ENCODE measurements at regions not wholly inside any gene's neighbourhood (a gene's known extent, or its start where the extent isn't known, plus 50 kb on each side); places are given as distances from the start of the nearest gene placed in this dataset.
"Not testable (repeated sequence)": the region's sequence is repeated elsewhere in the genome, so short reads cannot be mapped to it uniquely, and the experiment has no call there.

DNA sequence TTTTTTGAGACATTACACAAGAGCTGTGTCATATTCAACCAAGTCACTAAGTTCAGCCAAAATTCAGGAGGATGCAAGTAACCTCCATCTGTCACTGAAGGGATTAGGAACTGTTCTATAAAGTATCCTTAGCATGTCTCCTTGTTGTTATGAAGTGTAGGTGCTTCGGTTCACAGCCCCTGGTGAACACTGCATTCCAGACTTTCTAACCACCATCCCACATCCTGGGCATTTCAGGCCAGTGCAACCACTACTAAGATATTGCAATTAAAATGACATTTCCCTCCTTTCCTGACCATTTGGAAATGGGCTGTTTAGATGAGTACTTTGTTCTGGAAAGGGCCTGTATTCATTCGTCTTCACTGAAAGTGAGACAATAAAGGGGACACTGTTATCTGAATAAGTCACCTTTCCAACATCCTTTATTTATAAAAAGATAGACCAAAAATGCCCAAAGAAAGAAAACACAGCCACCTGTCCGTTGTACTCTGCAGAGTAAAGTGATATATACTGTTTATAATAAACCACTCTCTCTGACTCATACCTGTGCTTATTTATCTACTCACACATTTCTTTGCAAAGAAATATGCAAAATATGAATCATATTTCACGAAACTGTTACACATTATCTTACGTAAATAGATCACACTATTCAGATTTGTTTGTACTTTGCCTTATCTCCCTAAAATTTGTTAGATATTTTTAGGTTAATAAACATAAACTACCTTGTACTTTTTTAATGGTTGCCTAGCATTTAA is 861.9 kb downstream of the CDH18 start:
- 65% methylated on average over 5 of the region's 5 CpGs for WGBS (ENCODE audit: low lambda C conversion rate, missing lambda C conversion rate)
- H3K4me3 ChIP-seq = no peak overlapping the region
- no peaks in the 10 kb centered on the region for H3K27me3 ChIP-seq
- H2AFZ ChIP-seq = no peak overlapping the region
- DNase-seq (ENCODE audit: low spot score) = no peak
- no peaks in the 10 kb centered on the region for H3K9me2 ChIP-seq (replicated peaks; ENCODE audit: insufficient read depth)
- TF ChIP-seq EZH2phosphoT487 (IDR thresholded peaks at IDR 0.05; ENCODE audit: low read depth, severe bottlenecking, unreplicated experiment) = no peak
- no peak for TF ChIP-seq EZH2 (IDR thresholded peaks at IDR 0.05; ENCODE audit: borderline replicate concordance)
- TF ChIP-seq, protein P1, sequence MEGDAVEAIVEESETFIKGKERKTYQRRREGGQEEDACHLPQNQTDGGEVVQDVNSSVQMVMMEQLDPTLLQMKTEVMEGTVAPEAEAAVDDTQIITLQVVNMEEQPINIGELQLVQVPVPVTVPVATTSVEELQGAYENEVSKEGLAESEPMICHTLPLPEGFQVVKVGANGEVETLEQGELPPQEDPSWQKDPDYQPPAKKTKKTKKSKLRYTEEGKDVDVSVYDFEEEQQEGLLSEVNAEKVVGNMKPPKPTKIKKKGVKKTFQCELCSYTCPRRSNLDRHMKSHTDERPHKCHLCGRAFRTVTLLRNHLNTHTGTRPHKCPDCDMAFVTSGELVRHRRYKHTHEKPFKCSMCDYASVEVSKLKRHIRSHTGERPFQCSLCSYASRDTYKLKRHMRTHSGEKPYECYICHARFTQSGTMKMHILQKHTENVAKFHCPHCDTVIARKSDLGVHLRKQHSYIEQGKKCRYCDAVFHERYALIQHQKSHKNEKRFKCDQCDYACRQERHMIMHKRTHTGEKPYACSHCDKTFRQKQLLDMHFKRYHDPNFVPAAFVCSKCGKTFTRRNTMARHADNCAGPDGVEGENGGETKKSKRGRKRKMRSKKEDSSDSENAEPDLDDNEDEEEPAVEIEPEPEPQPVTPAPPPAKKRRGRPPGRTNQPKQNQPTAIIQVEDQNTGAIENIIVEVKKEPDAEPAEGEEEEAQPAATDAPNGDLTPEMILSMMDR (IDR thresholded peaks at IDR 0.05; ENCODE audit: poor library complexity) = no peak
- H3K79me2 ChIP-seq = no peaks in the 10 kb centered on the region
- no peaks in the 10 kb centered on the region for H3K4me1 ChIP-seq (ENCODE audit: insufficient read depth)
- H3K27ac ChIP-seq = no peak overlapping the region
- no peaks in the 10 kb centered on the region for H3K9me3 ChIP-seq (ENCODE audit: low read depth)
- no peaks in the 10 kb centered on the region for H3K36me3 ChIP-seq (replicated peaks; ENCODE audit: insufficient read depth, low read depth)
- H3K4me2 ChIP-seq = no peak overlapping the region
- H4K20me1 ChIP-seq (ENCODE audit: insufficient read depth, poor library complexity, severe bottlenecking) = no peaks in the 10 kb centered on the region

DNA sequence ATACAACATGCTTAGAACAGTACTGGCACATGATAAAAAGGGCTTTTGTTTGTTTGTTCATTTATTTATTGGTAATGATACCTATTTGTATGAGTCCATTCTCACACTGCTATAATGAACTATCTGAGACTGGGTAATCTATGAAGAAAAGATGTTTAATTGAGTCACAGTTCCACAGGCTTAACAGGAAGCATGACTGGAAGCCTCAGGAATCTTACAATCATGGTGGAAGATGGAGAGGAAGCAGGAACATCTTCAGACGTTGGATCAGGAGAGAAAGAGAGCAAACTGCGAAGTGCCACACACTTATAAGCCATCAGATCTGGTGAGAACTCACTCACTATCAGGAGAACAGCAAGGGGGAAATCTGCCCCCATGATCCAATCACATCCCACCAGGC is 847.7 kb downstream of the CDH18 start:
- Histone ChIP-seq H3K27ac (no peak overlapping the region), H3K4me1 (ENCODE audit: insufficient read depth) (no peaks in the 10 kb centered on the region), H4K20me1 (ENCODE audit: insufficient read depth, poor library complexity, severe bottlenecking) (no peaks in the 10 kb centered on the region), H3K9me2 (replicated peaks; ENCODE audit: insufficient read depth) (no peaks in the 10 kb centered on the region), H3K4me3 (no peak overlapping the region), H3K79me2 (no peaks in the 10 kb centered on the region), H3K27me3 (no peaks in the 10 kb centered on the region), H3K36me3 (replicated peaks; ENCODE audit: insufficient read depth, low read depth) (no peaks in the 10 kb centered on the region), H2AFZ (no peak overlapping the region), H3K9me3 (ENCODE audit: low read depth) (no peaks in the 10 kb centered on the region), H3K4me2 (no peak overlapping the region)
- 57% methylated on average over 2 of the region's 2 CpGs for WGBS (ENCODE audit: low lambda C conversion rate, missing lambda C conversion rate)
- TF ChIP-seq, protein P1 (IDR thresholded peaks at IDR 0.05; ENCODE audit: poor library complexity) = no peak
- TF ChIP-seq EZH2phosphoT487 (IDR thresholded peaks at IDR 0.05; ENCODE audit: low read depth, severe bottlenecking, unreplicated experiment) (no peak), EZH2 (IDR thresholded peaks at IDR 0.05; ENCODE audit: borderline replicate concordance) (no peak)
- DNase-seq (ENCODE audit: low spot score) = no peak

GRCh38 chr5:19141937-19142524 is 846.0 kb downstream of the CDH18 start:
- WGBS (ENCODE audit: low lambda C conversion rate, missing lambda C conversion rate) = 95% methylated on average over 20 of the region's 20 CpGs
- not testable (repeated sequence) for H3K9me3 ChIP-seq (ENCODE audit: low read depth); H3K4me2 ChIP-seq; H3K9me2 ChIP-seq (replicated peaks; ENCODE audit: insufficient read depth); DNase-seq (ENCODE audit: low spot score); H3K27ac ChIP-seq; H4K20me1 ChIP-seq (ENCODE audit: insufficient read depth, poor library complexity, severe bottlenecking); H3K79me2 ChIP-seq; H3K4me3 ChIP-seq; H3K4me1 ChIP-seq (ENCODE audit: insufficient read depth); H3K36me3 ChIP-seq (replicated peaks; ENCODE audit: insufficient read depth, low read depth); H3K27me3 ChIP-seq; H2AFZ ChIP-seq

- H2AFZ ChIP-seq; H3K36me3 ChIP-seq (replicated peaks; ENCODE audit: insufficient read depth, low read depth); H3K27ac ChIP-seq; DNase-seq (ENCODE audit: low spot score); H3K9me3 ChIP-seq (ENCODE audit: low read depth); H3K27me3 ChIP-seq; H3K79me2 ChIP-seq; H3K4me3 ChIP-seq; H3K4me2 ChIP-seq; H4K20me1 ChIP-seq (ENCODE audit: insufficient read depth, poor library complexity, severe bottlenecking); H3K4me1 ChIP-seq (ENCODE audit: insufficient read depth); H3K9me2 ChIP-seq (replicated peaks; ENCODE audit: insufficient read depth): not testable (repeated sequence)
- WGBS (ENCODE audit: low lambda C conversion rate, missing lambda C conversion rate) = 94% methylated on average over 23 of the region's 38 CpGs
Measured at GRCh38 chr5:19142713-19143414, 845.1 kb downstream of the CDH18 start.
